Lower leg skin (tissue), 3 donors: ENCODE measurements at regions not wholly inside any gene's neighbourhood (a gene's known extent, or its start where the extent isn't known, plus 50 kb on each side); places are given as distances from the start of the nearest gene placed in this dataset.

Source experiments
- POLR2A ChIP-seq, 2 donors: fragments of 450-650 bp; IDR thresholded peaks; one replicate each; pipeline ENCODE4 v1.6.1; 2016 to 2017; ENCODE audit warnings: antibody characterized with exemption in 2 of 2, mild to moderate bottlenecking in 1 of 2, moderate library complexity in 1 of 2
- TF ChIP-seq, protein P1 (sequence below), 3 donors: fragments of 450-650 bp; IDR thresholded peaks; one replicate each; pipeline ENCODE4 v1.5.1; 2016; ENCODE audit warnings: antibody characterized with exemption in 3 of 3, mild to moderate bottlenecking in 3 of 3, moderate library complexity in 2 of 3

DNA sequence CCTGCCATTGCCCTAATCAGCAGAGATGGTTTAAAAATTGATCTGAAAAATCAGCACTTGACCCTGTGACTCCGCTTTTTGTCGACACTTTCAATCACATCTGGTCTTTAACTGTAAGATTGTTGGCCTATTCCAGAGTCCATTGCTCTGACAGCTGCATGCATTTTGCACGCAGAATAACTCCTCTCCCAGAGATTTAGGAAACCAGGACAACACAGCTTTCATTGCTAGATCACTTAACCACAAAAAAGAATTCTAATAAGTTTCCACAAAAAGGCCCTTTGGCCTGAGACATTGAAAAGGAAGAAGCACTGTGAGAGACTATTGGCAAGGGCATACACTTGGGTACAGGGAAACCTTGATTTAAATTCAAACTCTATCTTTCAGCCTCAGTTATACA, 373.1 kb downstream of the TGFB2 start:
- TF ChIP-seq POLR2A (IDR thresholded peaks at IDR 0.05): no peak
- TF ChIP-seq, protein P1, sequence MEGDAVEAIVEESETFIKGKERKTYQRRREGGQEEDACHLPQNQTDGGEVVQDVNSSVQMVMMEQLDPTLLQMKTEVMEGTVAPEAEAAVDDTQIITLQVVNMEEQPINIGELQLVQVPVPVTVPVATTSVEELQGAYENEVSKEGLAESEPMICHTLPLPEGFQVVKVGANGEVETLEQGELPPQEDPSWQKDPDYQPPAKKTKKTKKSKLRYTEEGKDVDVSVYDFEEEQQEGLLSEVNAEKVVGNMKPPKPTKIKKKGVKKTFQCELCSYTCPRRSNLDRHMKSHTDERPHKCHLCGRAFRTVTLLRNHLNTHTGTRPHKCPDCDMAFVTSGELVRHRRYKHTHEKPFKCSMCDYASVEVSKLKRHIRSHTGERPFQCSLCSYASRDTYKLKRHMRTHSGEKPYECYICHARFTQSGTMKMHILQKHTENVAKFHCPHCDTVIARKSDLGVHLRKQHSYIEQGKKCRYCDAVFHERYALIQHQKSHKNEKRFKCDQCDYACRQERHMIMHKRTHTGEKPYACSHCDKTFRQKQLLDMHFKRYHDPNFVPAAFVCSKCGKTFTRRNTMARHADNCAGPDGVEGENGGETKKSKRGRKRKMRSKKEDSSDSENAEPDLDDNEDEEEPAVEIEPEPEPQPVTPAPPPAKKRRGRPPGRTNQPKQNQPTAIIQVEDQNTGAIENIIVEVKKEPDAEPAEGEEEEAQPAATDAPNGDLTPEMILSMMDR (IDR thresholded peaks at IDR 0.05): no peak
